GM12878 (cell line): ENCODE measurements at regions not wholly inside any gene's neighbourhood (a gene's known extent, or its start where the extent isn't known, plus 50 kb on each side); places are given as distances from the start of the nearest gene placed in this dataset.
A peak's percentile ranks its signal among the peaks of the same experiment; 100 is the strongest.

Experiments
- ATAC-seq: fragments of 200-7000 bp; cut with Tn5 transposase; 3 replicates; pipeline ENCODE4 v1.9.1; 2020; ENCODE audit warnings: mild to moderate bottlenecking, moderate library complexity
- BruUV-seq: library from RNA; stranded (reverse); fragments of 400-500 nt; replicated peaks from 2 replicates; lab custom pipeline; 2021; lab: Mats Ljungman, UMichigan
- CTCF ChIA-PET: fragments of 300-600 bp; sonication (Branson Sonifier 250); formaldehyde crosslinking; extraction: SDS; loops from one replicate; lab custom pipeline; 2021; ENCODE audit warnings: inconsistent platforms; lab: Yijun Ruan, JAX
- POLR2A ChIA-PET: fragments of 350-600 bp; formaldehyde crosslinking; extraction: SDS; loops from one replicate; lab custom pipeline; 2021; ENCODE audit warnings: inconsistent platforms; lab: Charles Lee
- RAD21 ChIA-PET: fragments of 300-600 bp; sonication (Branson Sonifier 250); formaldehyde crosslinking; loops from one replicate; lab custom pipeline; 2023; ENCODE audit warnings: antibody characterized with exemption; ENCODE audit not compliant: unreplicated experiment; lab: Charles Lee
- SMC1A ChIA-PET: fragments of 300-600 bp; sonication (Branson Sonifier 250); formaldehyde crosslinking; loops from one replicate; lab custom pipeline; 2023; ENCODE audit not compliant: unreplicated experiment, uncharacterized antibody; lab: Charles Lee
- DNase-seq: peaks from one replicate; pipeline ENCODE4 v3.0.0-alpha.2; 2011; ENCODE audit warnings: low read depth, low spot score
- FAIRE-seq: peaks from 3 replicates; lab custom pipeline; 2011; peaks lifted over from hg19 to GRCh38; lab: Jason Lieb, UNC
- H2AFZ ChIP-seq: 2 replicates; pipeline ENCODE4 v1.6.0; 2011; ENCODE audit warnings: low read depth, low read length, control low read depth; ENCODE audit not compliant: control insufficient read depth
- H3K27ac ChIP-seq: 2 replicates; pipeline ENCODE4 v1.5.1; 2011; ENCODE audit warnings: control low read depth; ENCODE audit not compliant: control insufficient read depth, insufficient read depth
- H3K27me3 ChIP-seq, 2 experiments: replicated peaks in 1 of 2; 2 replicates each; pipeline versions ENCODE4 v1.6.0 to v1.6.1; 2011; ENCODE audit warnings: low read length in 1 of 2; ENCODE audit not compliant: control insufficient read depth in 2 of 2, insufficient read depth in 2 of 2
- H3K36me3 ChIP-seq, 2 experiments: 2 replicates each; pipeline ENCODE4 v1.5.1; 2011; ENCODE audit warnings: low read length in 1 of 2; ENCODE audit not compliant: control insufficient read depth in 2 of 2, insufficient read depth in 2 of 2
- H3K4me1 ChIP-seq: 2 replicates; pipeline ENCODE4 v1.6.1; 2011; ENCODE audit warnings: mild to moderate bottlenecking, low read length, moderate library complexity, mixed read lengths; ENCODE audit not compliant: control insufficient read depth, insufficient read depth
- H3K4me2 ChIP-seq: 2 replicates; pipeline ENCODE4 v1.6.0; 2011; ENCODE audit warnings: control low read depth; ENCODE audit not compliant: control insufficient read depth, insufficient read depth
- H3K4me3 ChIP-seq: fragments of 200-600 bp; sonication (generic); 2 replicates; pipeline ENCODE4 v1.5.1; 2016
- H3K79me2 ChIP-seq: 2 replicates; pipeline ENCODE4 v1.6.0; 2011; ENCODE audit warnings: low read length; ENCODE audit not compliant: control insufficient read depth, insufficient read depth
- H3K9ac ChIP-seq: 2 replicates; pipeline ENCODE4 v1.8.0; 2011; ENCODE audit warnings: low read length, control low read depth, mixed read lengths; ENCODE audit not compliant: control insufficient read depth, insufficient read depth
- H3K9me3 ChIP-seq: replicated peaks from 3 replicates; pipeline ENCODE4 v1.5.1; 2011; ENCODE audit warnings: mild to moderate bottlenecking, low read length; ENCODE audit not compliant: control insufficient read depth, insufficient read depth
- H4K20me1 ChIP-seq: 2 replicates; pipeline ENCODE4 v1.6.0; 2011; ENCODE audit not compliant: control insufficient read depth, insufficient read depth
- CEBPB ChIP-seq, 2 experiments: fragments of 150-350 bp in 1 of 2; IDR thresholded peaks; 2 replicates each; pipeline ENCODE4 v1.6.1; 2012 to 2014; ENCODE audit warnings: low read depth in 2 of 2, low read length in 2 of 2, borderline replicate concordance in 1 of 2, inconsistent platforms in 1 of 2
- ETV6 ChIP-seq, 2 experiments: fragments of 450-650 bp in 1 of 2; IDR thresholded peaks in 1 of 2; conservative IDR thresholded peaks in 1 of 2; 2 replicates each; pipeline ENCODE4 v1.6.1; 2014; ENCODE audit warnings: antibody characterized with exemption in 1 of 2, borderline replicate concordance in 1 of 2, low read depth in 1 of 2, mild to moderate bottlenecking in 1 of 2, moderate library complexity in 1 of 2
- IRF4 ChIP-seq: IDR thresholded peaks from 2 replicates; pipeline ENCODE4 v1.6.1; 2011; ENCODE audit warnings: low read depth, low read length
- KDM1A ChIP-seq: fragments of 200-600 bp; sonication (generic); IDR thresholded peaks from 2 replicates; pipeline ENCODE4 v1.6.1; 2016; ENCODE audit warnings: borderline replicate concordance
- MTA3 ChIP-seq: IDR thresholded peaks from 2 replicates; pipeline ENCODE4 v1.6.1; 2012; ENCODE audit warnings: low read length, inconsistent platforms, borderline replicate concordance
- NR2F1 ChIP-seq: fragments of 450-650 bp; conservative IDR thresholded peaks from 2 replicates; pipeline ENCODE4 v1.6.1; 2017; ENCODE audit warnings: mild to moderate bottlenecking
- PAX8 ChIP-seq: fragments of 450-650 bp; IDR thresholded peaks from 2 replicates; pipeline ENCODE4 v1.6.1; 2017; ENCODE audit warnings: mild to moderate bottlenecking, moderate library complexity
- POLR2AphosphoS2 ChIP-seq: IDR thresholded peaks from 2 replicates; pipeline ENCODE4 v1.6.1; 2011; ENCODE audit warnings: low read depth, mild to moderate bottlenecking, low read length, improper control_type of control experiment, moderate library complexity
- RB1 ChIP-seq: fragments of 450-650 bp; formaldehyde crosslinking; IDR thresholded peaks from 2 replicates; pipeline ENCODE4 v1.6.1; 2017; ENCODE audit warnings: mild to moderate bottlenecking, borderline replicate concordance
- RCOR1 ChIP-seq: conservative IDR thresholded peaks from 2 replicates; pipeline ENCODE4 v1.6.1; 2012; ENCODE audit warnings: low read depth, low read length, improper control_type of control experiment
- SREBF2 ChIP-seq: IDR thresholded peaks from 2 replicates; pipeline ENCODE4 v1.6.1; 2012; ENCODE audit warnings: mild to moderate bottlenecking, low read length
- YY1 ChIP-seq: IDR thresholded peaks from 2 replicates; pipeline ENCODE4 v1.6.1; 2011; ENCODE audit warnings: low read depth, mild to moderate bottlenecking, low read length
- WGBS: methylation state at CpG from one replicate; pipeline ENCODE4 v1.1.6; 2016; ENCODE audit warnings: low lambda C conversion rate; ENCODE audit not compliant: insufficient replicate concordance, insufficient coverage; ENCODE audit errors: missing lambda C conversion rate; 5-methylcytosine and 5-hydroxymethylcytosine counted together
- in situ Hi-C: fragments of 300-500 bp; cut with MboI; formaldehyde crosslinking; loops from 9 replicates; pipeline ENCODE4 v1.14.3; 2018; ENCODE audit warnings: mixed read lengths
- intact Hi-C: fragments of 100-400 bp; cut with micrococcal nuclease; formaldehyde crosslinking; loops from one replicate; pipeline ENCODE4 v1.14.2; 2022; ENCODE audit not compliant: unreplicated experiment
- TF ChIP-seq, protein P1 (sequence below): IDR thresholded peaks from 2 replicates; pipeline ENCODE4 v1.6.1; 2012; ENCODE audit warnings: low read depth, low read length, improper control_type of control experiment
- TF ChIP-seq, protein P2 (sequence below): fragments of 450-650 bp; IDR thresholded peaks from 2 replicates; pipeline ENCODE4 v1.6.1; 2014; ENCODE audit warnings: mild to moderate bottlenecking
- TF ChIP-seq, protein P3 (sequence below): fragments of 450-650 bp; formaldehyde crosslinking; IDR thresholded peaks from 2 replicates; pipeline ENCODE4 v1.5.0; 2022; ENCODE audit warnings: mild to moderate bottlenecking, missing genetic modification characterization
- TF ChIP-seq, protein P4 (sequence below): fragments of 450-650 bp; IDR thresholded peaks from 2 replicates; pipeline ENCODE4 v1.6.1; 2016; ENCODE audit warnings: mild to moderate bottlenecking

DNA sequence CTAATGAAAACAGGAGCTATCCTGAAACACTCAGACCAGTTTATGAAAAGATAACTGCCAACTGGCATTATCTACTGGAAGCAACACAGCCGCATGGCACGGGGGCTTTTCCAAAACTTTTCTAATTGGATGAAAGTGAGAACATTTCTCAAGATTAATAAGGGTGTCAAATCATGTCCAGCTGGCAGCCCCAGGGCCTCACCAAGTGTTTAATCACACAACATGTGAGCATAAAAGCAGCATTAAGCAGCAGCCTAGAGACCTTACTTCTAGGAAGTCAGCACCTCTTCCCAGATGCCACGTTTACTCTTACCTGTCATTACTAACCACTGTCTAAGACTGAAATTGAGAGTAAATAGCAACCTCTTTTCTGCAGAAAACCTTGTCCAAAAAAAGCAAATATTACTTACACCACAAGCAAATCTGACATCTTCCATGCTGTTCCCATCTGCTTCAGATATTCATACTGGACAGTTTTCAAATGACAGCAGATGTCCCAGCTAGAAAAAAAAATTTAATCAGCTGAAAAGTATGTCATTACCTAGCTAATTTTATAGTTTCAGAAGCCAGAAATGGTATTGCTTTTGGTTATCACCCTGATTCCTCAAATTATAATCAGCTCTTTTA is 341.5 kb upstream of the ZP4 start:
- Histone ChIP-seq H3K79me2 (no peaks in the 10 kb centered on the region), H3K4me2 (no peak overlapping the region), H3K4me3 (no peak overlapping the region), H3K36me3 (no peaks in the 10 kb centered on the region), H4K20me1 (no peaks in the 10 kb centered on the region), H3K27ac (no peak overlapping the region), H3K9me3 (no peaks in the 10 kb centered on the region), H2AFZ (no peak overlapping the region), H3K27me3 (no peaks in the 10 kb centered on the region), H3K9ac (no peak overlapping the region), H3K4me1 (no peaks in the 10 kb centered on the region)
- SMC1A ChIA-PET, result interaction anchor here (0.7 to 3.7 kb wide), 13 partner anchors 10 to 721 kb away, joined by 3 to 29 read pairs (median 4); no protein-coding TSS in a partner anchor
- RAD21 ChIA-PET, result interaction anchor here (0.8 to 3.1 kb wide), 5 partner anchors 9 to 1078 kb away, joined by 3 to 18 read pairs (median 3); no protein-coding TSS in a partner anchor
- no peak for TF ChIP-seq SREBF2
- TF ChIP-seq RB1, result no peak
- TF ChIP-seq, protein P1, sequence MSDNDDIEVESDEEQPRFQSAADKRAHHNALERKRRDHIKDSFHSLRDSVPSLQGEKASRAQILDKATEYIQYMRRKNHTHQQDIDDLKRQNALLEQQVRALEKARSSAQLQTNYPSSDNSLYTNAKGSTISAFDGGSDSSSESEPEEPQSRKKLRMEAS, result no peak
- no peak for TF ChIP-seq IRF4
- TF ChIP-seq, protein P2, sequence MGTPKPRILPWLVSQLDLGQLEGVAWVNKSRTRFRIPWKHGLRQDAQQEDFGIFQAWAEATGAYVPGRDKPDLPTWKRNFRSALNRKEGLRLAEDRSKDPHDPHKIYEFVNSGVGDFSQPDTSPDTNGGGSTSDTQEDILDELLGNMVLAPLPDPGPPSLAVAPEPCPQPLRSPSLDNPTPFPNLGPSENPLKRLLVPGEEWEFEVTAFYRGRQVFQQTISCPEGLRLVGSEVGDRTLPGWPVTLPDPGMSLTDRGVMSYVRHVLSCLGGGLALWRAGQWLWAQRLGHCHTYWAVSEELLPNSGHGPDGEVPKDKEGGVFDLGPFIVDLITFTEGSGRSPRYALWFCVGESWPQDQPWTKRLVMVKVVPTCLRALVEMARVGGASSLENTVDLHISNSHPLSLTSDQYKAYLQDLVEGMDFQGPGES, result no peak
- no peak for TF ChIP-seq ETV6 (conservative IDR thresholded peaks at IDR 0.05 in 1 of 2, IDR thresholded peaks at IDR 0.05 in 1 of 2; ENCODE audit: borderline replicate concordance in 1 of 2, low read depth in 1 of 2)
- no peak for TF ChIP-seq PAX8
- no peak for TF ChIP-seq POLR2AphosphoS2
- TF ChIP-seq, protein P3, sequence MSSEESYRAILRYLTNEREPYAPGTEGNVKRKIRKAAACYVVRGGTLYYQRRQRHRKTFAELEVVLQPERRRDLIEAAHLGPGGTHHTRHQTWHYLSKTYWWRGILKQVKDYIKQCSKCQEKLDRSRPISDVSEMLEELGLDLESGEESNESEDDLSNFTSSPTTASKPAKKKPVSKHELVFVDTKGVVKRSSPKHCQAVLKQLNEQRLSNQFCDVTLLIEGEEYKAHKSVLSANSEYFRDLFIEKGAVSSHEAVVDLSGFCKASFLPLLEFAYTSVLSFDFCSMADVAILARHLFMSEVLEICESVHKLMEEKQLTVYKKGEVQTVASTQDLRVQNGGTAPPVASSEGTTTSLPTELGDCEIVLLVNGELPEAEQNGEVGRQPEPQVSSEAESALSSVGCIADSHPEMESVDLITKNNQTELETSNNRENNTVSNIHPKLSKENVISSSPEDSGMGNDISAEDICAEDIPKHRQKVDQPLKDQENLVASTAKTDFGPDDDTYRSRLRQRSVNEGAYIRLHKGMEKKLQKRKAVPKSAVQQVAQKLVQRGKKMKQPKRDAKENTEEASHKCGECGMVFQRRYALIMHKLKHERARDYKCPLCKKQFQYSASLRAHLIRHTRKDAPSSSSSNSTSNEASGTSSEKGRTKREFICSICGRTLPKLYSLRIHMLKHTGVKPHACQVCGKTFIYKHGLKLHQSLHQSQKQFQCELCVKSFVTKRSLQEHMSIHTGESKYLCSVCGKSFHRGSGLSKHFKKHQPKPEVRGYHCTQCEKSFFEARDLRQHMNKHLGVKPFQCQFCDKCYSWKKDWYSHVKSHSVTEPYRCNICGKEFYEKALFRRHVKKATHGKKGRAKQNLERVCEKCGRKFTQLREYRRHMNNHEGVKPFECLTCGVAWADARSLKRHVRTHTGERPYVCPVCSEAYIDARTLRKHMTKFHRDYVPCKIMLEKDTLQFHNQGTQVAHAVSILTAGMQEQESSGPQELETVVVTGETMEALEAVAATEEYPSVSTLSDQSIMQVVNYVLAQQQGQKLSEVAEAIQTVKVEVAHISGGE (CRISPR knock-in tag), result no peak
- TF ChIP-seq KDM1A, result no peak
- TF ChIP-seq CEBPB (IDR thresholded peaks at IDR 0.05; ENCODE audit: borderline replicate concordance in 1 of 2, low read depth in 2 of 2, low read length in 2 of 2), result no peak
- TF ChIP-seq MTA3, result no peak
- no peak for TF ChIP-seq RCOR1
- TF ChIP-seq, protein P4, sequence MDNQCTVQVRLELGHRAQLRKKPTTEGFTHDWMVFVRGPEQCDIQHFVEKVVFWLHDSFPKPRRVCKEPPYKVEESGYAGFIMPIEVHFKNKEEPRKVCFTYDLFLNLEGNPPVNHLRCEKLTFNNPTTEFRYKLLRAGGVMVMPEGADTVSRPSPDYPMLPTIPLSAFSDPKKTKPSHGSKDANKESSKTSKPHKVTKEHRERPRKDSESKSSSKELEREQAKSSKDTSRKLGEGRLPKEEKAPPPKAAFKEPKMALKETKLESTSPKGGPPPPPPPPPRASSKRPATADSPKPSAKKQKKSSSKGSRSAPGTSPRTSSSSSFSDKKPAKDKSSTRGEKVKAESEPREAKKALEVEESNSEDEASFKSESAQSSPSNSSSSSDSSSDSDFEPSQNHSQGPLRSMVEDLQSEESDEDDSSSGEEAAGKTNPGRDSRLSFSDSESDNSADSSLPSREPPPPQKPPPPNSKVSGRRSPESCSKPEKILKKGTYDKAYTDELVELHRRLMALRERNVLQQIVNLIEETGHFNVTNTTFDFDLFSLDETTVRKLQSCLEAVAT, result no peak
- no peak for TF ChIP-seq NR2F1
- no peak for TF ChIP-seq YY1
- FAIRE-seq, result no peak
- no peak for DNase-seq
- WGBS, result 61% methylated on average over 3 of the region's 3 CpGs
- in situ Hi-C loops, result no loop called here
- BruUV-seq, result no TSS peak
- intact Hi-C loops, result no loop called here
- POLR2A ChIA-PET, result no interaction called here
- ATAC-seq, result peak; percentile 47
- CTCF ChIA-PET, result interaction anchor here (0.8 to 4.9 kb wide), 8 partner anchors 11 to 381 kb away, joined by 3 to 45 read pairs (median 4); no protein-coding TSS in a partner anchor
